ENCODE measurements at regions not wholly inside any gene's neighbourhood (a gene's known extent, or its start where the extent isn't known, plus 50 kb on each side); places are given as distances from the start of the nearest gene placed in this dataset.

- Histone ChIP-seq H3F3A (ENCODE audit: insufficient read depth, low read length) (no peaks in the 10 kb centered on the region), H3K4me2 (ENCODE audit: low read depth, low read length) (no peak overlapping the region), H3K9me2 (replicated peaks; ENCODE audit: insufficient read depth, low read length) (no peaks in the 10 kb centered on the region), H3K9ac (ENCODE audit: low read length) (no peak overlapping the region), H2AFZ (ENCODE audit: low read length) (no peak overlapping the region), H3K36me3 (replicated peaks; ENCODE audit: insufficient read depth, low read length) (no peaks in the 10 kb centered on the region), H3K27me3 (replicated peaks; ENCODE audit: insufficient read depth, low read length) (no peaks in the 10 kb centered on the region), H3K9me3 (replicated peaks; ENCODE audit: insufficient read depth, low read length) (no peaks in the 10 kb centered on the region), H3K4me3 (ENCODE audit: low read length) (no peak overlapping the region), H3K27ac (ENCODE audit: low read length) (no peak overlapping the region), H4K20me1 (ENCODE audit: insufficient read depth, low read length) (no peaks in the 10 kb centered on the region), H3K79me2 (ENCODE audit: low read length) (no peaks in the 10 kb centered on the region), H3K4me1 (ENCODE audit: low read length) (no peaks in the 10 kb centered on the region)
- DNase-seq: no peak
- TF ChIP-seq, protein P1, sequence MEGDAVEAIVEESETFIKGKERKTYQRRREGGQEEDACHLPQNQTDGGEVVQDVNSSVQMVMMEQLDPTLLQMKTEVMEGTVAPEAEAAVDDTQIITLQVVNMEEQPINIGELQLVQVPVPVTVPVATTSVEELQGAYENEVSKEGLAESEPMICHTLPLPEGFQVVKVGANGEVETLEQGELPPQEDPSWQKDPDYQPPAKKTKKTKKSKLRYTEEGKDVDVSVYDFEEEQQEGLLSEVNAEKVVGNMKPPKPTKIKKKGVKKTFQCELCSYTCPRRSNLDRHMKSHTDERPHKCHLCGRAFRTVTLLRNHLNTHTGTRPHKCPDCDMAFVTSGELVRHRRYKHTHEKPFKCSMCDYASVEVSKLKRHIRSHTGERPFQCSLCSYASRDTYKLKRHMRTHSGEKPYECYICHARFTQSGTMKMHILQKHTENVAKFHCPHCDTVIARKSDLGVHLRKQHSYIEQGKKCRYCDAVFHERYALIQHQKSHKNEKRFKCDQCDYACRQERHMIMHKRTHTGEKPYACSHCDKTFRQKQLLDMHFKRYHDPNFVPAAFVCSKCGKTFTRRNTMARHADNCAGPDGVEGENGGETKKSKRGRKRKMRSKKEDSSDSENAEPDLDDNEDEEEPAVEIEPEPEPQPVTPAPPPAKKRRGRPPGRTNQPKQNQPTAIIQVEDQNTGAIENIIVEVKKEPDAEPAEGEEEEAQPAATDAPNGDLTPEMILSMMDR (IDR thresholded peaks at IDR 0.05; ENCODE audit: low read length): no peak
- TF ChIP-seq EZH2phosphoT487 (IDR thresholded peaks at IDR 0.05; ENCODE audit: low read length) (no peak), EZH2 (optimal IDR thresholded peaks at IDR 0.05; ENCODE audit: low read depth, low read length) (no peak)
Observed at GRCh38 chr2:108084311-108084710, 98.0 kb downstream of the SLC5A7 start.

- Histone ChIP-seq H3K4me3 (ENCODE audit: low read length) (no peak overlapping the region), H3K4me1 (ENCODE audit: low read length) (no peaks in the 10 kb centered on the region), H3K9me2 (replicated peaks; ENCODE audit: insufficient read depth, low read length) (no peaks in the 10 kb centered on the region), H3K27ac (ENCODE audit: low read length) (no peak overlapping the region), H3F3A (ENCODE audit: insufficient read depth, low read length) (no peaks in the 10 kb centered on the region), H3K27me3 (replicated peaks; ENCODE audit: insufficient read depth, low read length) (no peaks in the 10 kb centered on the region), H3K4me2 (ENCODE audit: low read depth, low read length) (no peak overlapping the region), H3K36me3 (replicated peaks; ENCODE audit: insufficient read depth, low read length) (no peaks in the 10 kb centered on the region), H2AFZ (ENCODE audit: low read length) (no peak overlapping the region), H3K9me3 (replicated peaks; ENCODE audit: insufficient read depth, low read length) (no peaks in the 10 kb centered on the region), H3K9ac (ENCODE audit: low read length) (no peak overlapping the region), H4K20me1 (ENCODE audit: insufficient read depth, low read length) (no peaks in the 10 kb centered on the region), H3K79me2 (ENCODE audit: low read length) (no peaks in the 10 kb centered on the region)
- no peak for DNase-seq
- TF ChIP-seq, protein P1 (IDR thresholded peaks at IDR 0.05; ENCODE audit: low read length): no peak
- TF ChIP-seq EZH2phosphoT487 (IDR thresholded peaks at IDR 0.05; ENCODE audit: low read length) (no peak), EZH2 (optimal IDR thresholded peaks at IDR 0.05; ENCODE audit: low read depth, low read length) (no peak)
Observed at GRCh38 chr2:108092886-108093285, 106.6 kb downstream of the SLC5A7 start.

GRCh38 chr2:108101481-108101880 lies 115.2 kb downstream of the SLC5A7 start:
- no peak overlapping the region for H3K4me2 ChIP-seq (ENCODE audit: low read depth, low read length)
- no peaks in the 10 kb centered on the region for H3K9me2 ChIP-seq (replicated peaks; ENCODE audit: insufficient read depth, low read length)
- H3K4me1 ChIP-seq (ENCODE audit: low read length): no peaks in the 10 kb centered on the region
- H3K79me2 ChIP-seq (ENCODE audit: low read length): no peaks in the 10 kb centered on the region
- no peak overlapping the region for H3K27ac ChIP-seq (ENCODE audit: low read length)
- H2AFZ ChIP-seq (ENCODE audit: low read length): no peak overlapping the region
- H3K9ac ChIP-seq (ENCODE audit: low read length): no peak overlapping the region
- no peak for DNase-seq
- H3K4me3 ChIP-seq (ENCODE audit: low read length): no peak overlapping the region
- no peaks in the 10 kb centered on the region for H3K9me3 ChIP-seq (replicated peaks; ENCODE audit: insufficient read depth, low read length)
- H3F3A ChIP-seq (ENCODE audit: insufficient read depth, low read length): no peaks in the 10 kb centered on the region
- H4K20me1 ChIP-seq (ENCODE audit: insufficient read depth, low read length): no peaks in the 10 kb centered on the region
- H3K27me3 ChIP-seq (replicated peaks; ENCODE audit: insufficient read depth, low read length): no peaks in the 10 kb centered on the region
- no peaks in the 10 kb centered on the region for H3K36me3 ChIP-seq (replicated peaks; ENCODE audit: insufficient read depth, low read length)
- TF ChIP-seq EZH2phosphoT487 (IDR thresholded peaks at IDR 0.05; ENCODE audit: low read length) (no peak), EZH2 (optimal IDR thresholded peaks at IDR 0.05; ENCODE audit: low read depth, low read length) (no peak)
- TF ChIP-seq, protein P1 (IDR thresholded peaks at IDR 0.05; ENCODE audit: low read length): no peak

Measured in MM.1S (cell line).